ENCODE measurements at regions not wholly inside any gene's neighbourhood (a gene's known extent, or its start where the extent isn't known, plus 50 kb on each side); places are given as distances from the start of the nearest gene placed in this dataset.

GRCh38 chr3:18295171-18295920 is 129.8 kb downstream of the SATB1 start:
- Histone ChIP-seq H2BK20ac (ENCODE audit: low read length) (peak overlapping the region; percentile 57; the same call in 1 of the 2 replicates), H4K5ac (ENCODE audit: insufficient read length, low read depth, low read length) (no peak overlapping the region), H2BK5ac (ENCODE audit: low read depth, low read length) (0 out of 2 replicates have a peak overlapping the region, but pooled peaks have one; percentile 19), H4K91ac (replicated peaks; ENCODE audit: insufficient read length, low read length) (peak overlapping the region; percentile 12), H3K23ac (ENCODE audit: insufficient read length) (no peak overlapping the region), H2BK15ac (ENCODE audit: low read length) (0 out of 2 replicates have a peak overlapping the region, but pooled peaks have one; percentile 32), H3K56ac (replicated peaks; ENCODE audit: insufficient read length, low read depth, low read length) (no peak overlapping the region), H3K36me3 (ENCODE audit: control insufficient read depth in 2 of 4, insufficient read depth in 4 of 4, low read length in 3 of 4) (no peaks in the 10 kb centered on the region), H3K18ac (ENCODE audit: extremely low read depth, low read length) (no peak overlapping the region; the same call in 1 of the 2 replicates), H3K14ac (ENCODE audit: insufficient read length) (no peak overlapping the region), H4K8ac (ENCODE audit: extremely low read depth, insufficient read depth, low read length) (no peak overlapping the region), H3K4ac (replicated peaks; ENCODE audit: insufficient read length, low read depth, low read length) (no peak overlapping the region), H2AFZ (ENCODE audit: low read length) (peak overlapping the region; percentile 64), H2BK120ac (replicated peaks; ENCODE audit: low read depth, low read length) (peak overlapping the region; percentile 88), H3K79me2 (ENCODE audit: control insufficient read depth in 1 of 2, insufficient read depth in 2 of 2, low read length in 2 of 2) (no peaks in the 10 kb centered on the region), H2AK5ac (ENCODE audit: low read depth, low read length) (no peak overlapping the region), H4K20me1 (replicated peaks in 1 of 2; ENCODE audit: control insufficient read depth in 1 of 2, insufficient read depth in 2 of 2, low read length in 2 of 2) (no peaks in the 10 kb centered on the region), H2BK12ac (ENCODE audit: low read depth, low read length) (peak overlapping the region; percentile 80; the same call in 1 of the 2 replicates), H3K23me2 (ENCODE audit: low read depth, low read length) (no peaks in the 10 kb centered on the region), H3K27ac (ENCODE audit: low read depth, low read length) (no peak overlapping the region), H3K4me3 (ENCODE audit: extremely low read depth in 1 of 4, insufficient read depth in 2 of 4, low read depth in 3 of 4, low read length in 4 of 4) (no peak overlapping the region), H3K27me3 (replicated peaks in 1 of 4; ENCODE audit: control insufficient read depth in 3 of 4, extremely low read depth in 1 of 4, insufficient read depth in 3 of 4, low read length in 3 of 4) (no peaks in the 10 kb centered on the region), H3K79me1 (ENCODE audit: low read depth, low read length) (no peaks in the 10 kb centered on the region), H3K4me2 (ENCODE audit: insufficient read depth in 1 of 2, low read depth in 2 of 2, low read length in 2 of 2) (no peak overlapping the region), H3K9me3 (ENCODE audit: insufficient read depth in 2 of 2, low read depth in 1 of 2, low read length in 1 of 2) (peaks cover 0 to 5% of the 10 kb centered on the region in 2 experiments; a peak in 2 of 4 replicates), H3K9ac (replicated peaks in 1 of 4; ENCODE audit: extremely low read depth in 1 of 4, low read depth in 3 of 4, low read length in 3 of 4) (no peak overlapping the region), H3K4me1 (replicated peaks in 1 of 4; ENCODE audit: control insufficient read depth in 3 of 4, insufficient read depth in 4 of 4, low read length in 3 of 4) (peaks cover 0 to 4% (median 3%) of the 10 kb centered on the region in 4 experiments; a peak in 4 of 7 replicates)
- peak; percentile 96 for FAIRE-seq
- POLR2A ChIA-PET (ENCODE audit: partially characterized antibody): no interaction called here
- DNase-seq (ENCODE audit: low read depth in 1 of 2, low spot score in 2 of 2): peak; percentile 77 to 89
- CTCF ChIA-PET (ENCODE audit: partially characterized antibody): interaction anchor here (0.6 to 2.3 kb wide), 39 partner anchors 9 to 694 kb away, joined by 3 to 14 read pairs (median 4); no protein-coding TSS in a partner anchor
- WGBS, 2 experiments (ENCODE audit: extremely low coverage in 1 of 2, insufficient coverage in 1 of 2, insufficient read length in 1 of 2, insufficient replicate concordance in 2 of 2, low coverage in 1 of 2, low lambda C conversion rate in 2 of 2, missing lambda C conversion rate in 1 of 2): 46% methylated on average over 2 of the region's 2 CpGs; no CpG with 5 or more reads in 1 of the 2 experiments
- TF ChIP-seq EGR1 (IDR thresholded peaks at IDR 0.05; ENCODE audit: borderline replicate concordance, low read depth, low read length) (no peak), FOSL1 (IDR thresholded peaks at IDR 0.05; ENCODE audit: insufficient read depth, low read depth, low read length) (no peak), CBX8 (IDR thresholded peaks at IDR 0.05; ENCODE audit: borderline replicate concordance, low read depth, low read length) (no peak), CHD1 (IDR thresholded peaks at IDR 0.05; ENCODE audit: low read depth, low read length) (no peak), BACH1 (IDR thresholded peaks at IDR 0.05; ENCODE audit: low read length) (peak; percentile 55), RAD21 (IDR thresholded peaks at IDR 0.05 in 1 of 2, conservative IDR thresholded peaks at IDR 0.05 in 1 of 2; ENCODE audit: low read depth in 2 of 2, low read length in 2 of 2) (peak; percentile 93 to 95), NANOG (IDR thresholded peaks at IDR 0.05; ENCODE audit: insufficient read depth, low read depth, low read length, poor library complexity, severe bottlenecking) (no peak), BCL11A (IDR thresholded peaks at IDR 0.05; ENCODE audit: low read depth in 2 of 2, low read length in 2 of 2) (no peak), E2F6 (IDR thresholded peaks at IDR 0.05) (no peak), CBX5 (IDR thresholded peaks at IDR 0.05; ENCODE audit: low read depth, low read length) (no peak)
- TF ChIP-seq, protein P1, sequence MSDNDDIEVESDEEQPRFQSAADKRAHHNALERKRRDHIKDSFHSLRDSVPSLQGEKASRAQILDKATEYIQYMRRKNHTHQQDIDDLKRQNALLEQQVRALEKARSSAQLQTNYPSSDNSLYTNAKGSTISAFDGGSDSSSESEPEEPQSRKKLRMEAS (IDR thresholded peaks at IDR 0.05): peak; percentile 62; the same call in 1 of the 2 replicates

All from H1 (cell line).